DMS114 treated with DMSO at 0.1 percent for 48 hours (cell line): ENCODE measurements at regions not wholly inside any gene's neighbourhood (a gene's known extent, or its start where the extent isn't known, plus 50 kb on each side); places are given as distances from the start of the nearest gene placed in this dataset.

Source experiments
- DNase-seq: peaks from one replicate; lab custom pipeline; 2025; ENCODE audit not compliant: unreplicated experiment; lab: John Stamatoyannopoulos, UW

DNA sequence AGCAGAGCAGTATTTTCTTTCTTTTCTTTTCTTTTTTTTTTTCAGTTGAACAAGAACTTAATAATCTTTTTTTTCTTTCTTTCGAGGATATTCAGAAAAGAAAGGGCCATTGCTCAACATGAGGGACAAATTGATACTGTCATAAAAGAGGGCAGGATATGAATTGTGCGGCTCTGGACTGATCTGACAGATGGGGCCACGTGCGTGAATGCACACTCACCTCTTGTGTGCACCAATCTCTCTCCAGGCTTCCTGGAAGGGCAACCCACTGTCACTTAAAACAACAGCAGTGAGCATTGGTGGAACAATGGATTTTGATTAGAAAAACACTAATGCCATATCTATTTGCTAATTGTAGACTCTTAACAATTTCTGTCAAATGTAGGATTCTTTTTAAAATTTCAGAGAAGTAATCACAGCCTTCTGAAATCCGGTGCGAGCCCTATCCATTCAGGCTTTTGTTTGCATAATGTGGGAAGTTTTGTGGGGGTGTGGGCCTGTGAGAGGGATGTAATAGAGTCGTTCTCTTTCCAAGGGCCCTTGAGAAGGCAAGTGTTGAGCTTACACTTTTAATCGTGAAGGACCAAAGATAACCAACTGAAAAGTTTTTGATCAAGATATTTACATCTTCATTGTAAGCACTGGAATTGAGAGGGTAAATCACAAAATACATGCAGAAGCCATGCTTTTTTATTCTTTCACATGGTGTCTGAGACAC, 298.8 kb downstream of the SP3 start:
- no peak for DNase-seq

DNA sequence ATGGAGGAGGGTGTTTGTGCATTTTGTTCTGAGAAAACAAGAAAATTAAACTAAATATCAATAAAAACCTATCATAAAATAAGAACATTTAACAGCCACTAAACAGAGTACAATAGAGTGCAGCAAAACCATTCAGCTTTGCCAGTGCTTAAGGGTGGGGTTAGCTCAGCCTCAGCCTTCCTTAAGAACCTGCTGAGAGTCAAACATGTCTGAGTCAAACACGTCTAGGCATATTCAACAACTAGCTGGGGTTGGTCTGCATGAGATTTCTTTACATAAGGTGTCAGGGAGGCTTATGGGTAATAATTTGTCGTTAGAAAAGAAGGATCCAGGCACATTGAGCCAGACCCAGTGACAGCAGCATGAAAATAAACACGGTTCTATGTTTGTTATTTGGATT, 298.2 kb downstream of the SP3 start:
- no peak for DNase-seq

DNA sequence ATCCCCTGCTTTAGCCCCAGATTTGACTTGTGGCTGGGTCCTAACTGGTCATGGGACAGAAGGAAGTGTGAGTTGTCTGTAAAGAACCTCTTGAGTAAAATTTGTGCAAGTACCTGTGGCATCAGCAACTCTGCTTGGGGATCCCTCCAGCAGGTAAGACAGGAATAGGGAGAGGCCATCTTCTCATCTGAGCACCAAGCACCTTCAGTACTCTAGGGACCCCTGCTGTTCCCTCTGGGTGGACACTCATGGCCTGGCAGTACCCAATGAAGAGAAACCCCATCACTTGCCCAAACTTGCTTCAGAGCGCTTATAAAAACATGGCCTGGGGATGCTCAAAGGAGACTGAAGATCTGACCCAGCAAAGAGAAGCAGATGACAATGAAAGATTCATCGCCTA, 297.8 kb downstream of the SP3 start:
- DNase-seq, result no peak

DNA sequence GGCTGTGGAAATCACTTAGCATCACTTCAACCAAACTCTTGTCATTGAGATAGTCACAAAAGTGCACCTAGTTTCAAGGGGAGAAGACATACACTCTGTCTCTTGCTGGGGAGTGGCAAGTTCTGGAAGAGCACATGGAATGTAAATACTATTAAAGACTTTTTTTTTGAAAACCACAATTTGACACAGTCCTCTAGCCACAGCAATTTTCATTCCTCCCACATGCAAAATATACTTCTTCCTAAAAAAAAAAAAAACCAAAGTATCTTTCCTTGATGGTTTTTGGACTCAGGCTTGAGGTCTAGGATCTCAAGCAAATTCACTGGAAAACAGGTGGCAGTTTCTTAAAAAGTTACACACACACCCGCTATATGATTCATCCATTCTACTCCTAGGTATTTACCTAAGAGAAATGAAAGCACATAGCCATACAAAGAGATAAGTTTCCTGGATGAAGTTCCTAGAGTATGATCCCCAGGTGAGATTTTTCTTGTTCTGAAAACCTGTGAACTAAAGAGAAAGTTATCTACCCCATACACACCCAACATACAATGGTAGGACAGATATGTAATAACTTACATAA, 295.8 kb downstream of the SP3 start:
- no peak for DNase-seq

DNA sequence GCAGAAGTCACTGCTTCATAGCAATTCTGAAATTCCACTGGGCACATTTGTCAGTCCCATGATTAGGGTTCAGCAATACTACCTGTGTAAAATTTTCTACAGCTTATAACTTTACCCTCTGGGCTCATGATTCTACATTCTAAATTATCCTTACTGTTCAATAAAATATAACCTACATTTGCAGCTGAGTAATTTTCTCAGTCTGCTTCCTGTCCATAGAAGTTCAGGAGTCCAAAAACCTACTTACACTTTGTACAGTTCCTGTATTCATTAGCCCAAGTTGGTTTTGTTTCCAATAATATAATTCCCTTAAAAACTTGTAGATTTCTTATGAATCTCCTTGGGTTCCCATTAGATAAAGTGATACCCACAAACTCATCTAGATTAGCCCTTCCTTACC, 295.3 kb downstream of the SP3 start:
- no peak for DNase-seq

DNA sequence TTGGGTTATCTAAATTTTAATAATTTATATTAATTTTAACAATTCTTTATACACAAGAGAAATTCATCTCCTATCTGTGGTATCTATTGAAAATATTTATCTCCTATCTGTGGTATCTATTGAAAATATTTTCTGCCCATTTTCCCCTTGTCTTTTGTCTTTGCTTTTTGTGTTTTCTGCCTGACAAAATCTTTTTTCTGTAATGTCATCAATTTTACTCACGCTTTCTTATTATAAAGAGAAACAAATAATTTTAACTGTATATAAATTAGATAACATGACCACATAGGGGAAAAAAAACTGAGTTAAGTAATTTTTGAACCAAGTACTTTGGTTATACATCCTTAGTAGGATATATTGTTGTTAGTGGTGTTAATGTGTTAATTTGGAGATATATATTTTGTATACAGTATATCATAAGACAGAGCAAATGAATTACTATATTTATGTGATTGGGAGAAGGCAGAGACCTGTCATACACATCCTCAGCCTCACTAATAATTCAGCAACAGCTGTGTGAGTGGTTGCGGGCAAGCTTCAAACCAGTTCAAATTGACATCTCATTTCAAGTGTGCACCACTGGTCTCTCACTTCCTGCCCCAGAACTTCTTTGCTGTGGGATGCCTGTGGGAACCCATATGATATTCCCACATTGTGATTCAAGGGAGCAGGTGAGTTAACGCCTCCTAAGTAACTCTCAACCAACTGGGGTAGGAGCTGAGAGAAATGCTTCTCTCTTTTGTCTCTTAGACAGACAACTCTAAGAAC, 292.4 kb downstream of the SP3 start:
- DNase-seq, result no peak

DNA sequence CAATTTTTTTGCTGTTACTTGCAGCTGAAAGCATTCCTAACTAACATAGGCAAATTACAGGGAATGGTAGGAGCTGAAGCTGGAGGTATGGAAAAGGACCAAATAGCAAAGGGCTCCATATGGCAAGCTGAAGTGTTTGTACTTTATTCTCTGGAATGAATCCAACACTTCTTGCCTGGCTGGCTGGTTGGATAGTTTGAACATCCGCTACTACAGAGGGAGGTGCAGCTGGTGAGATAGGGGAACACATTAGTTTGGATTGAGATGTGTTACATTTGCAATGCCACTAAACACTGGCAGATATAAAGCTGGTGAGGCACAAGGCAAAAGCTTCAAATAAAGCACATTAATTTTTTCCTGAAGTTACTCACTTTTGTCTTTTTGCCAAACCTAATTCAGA, 291.5 kb downstream of the SP3 start:
- no peak for DNase-seq

DNA sequence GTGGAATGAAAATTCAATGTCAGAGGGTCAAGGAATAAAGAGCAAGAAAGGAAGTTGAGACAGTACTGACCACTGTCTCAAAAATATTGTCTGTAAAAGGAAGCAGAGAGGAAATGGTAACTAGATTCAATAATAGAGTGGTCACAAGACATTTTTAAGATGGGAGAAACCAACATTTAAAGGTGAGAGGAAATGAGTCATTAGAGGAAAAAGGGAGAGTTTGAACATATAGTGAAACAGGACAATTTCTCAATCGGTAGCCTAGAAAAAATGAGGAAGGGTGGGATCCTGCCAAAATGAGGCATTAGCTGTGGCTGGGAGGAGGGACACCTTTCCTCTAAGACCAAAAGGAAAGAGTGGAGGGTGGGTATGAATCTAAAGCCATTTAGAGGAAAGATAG, 288.5 kb downstream of the SP3 start:
- no peak for DNase-seq

DNA sequence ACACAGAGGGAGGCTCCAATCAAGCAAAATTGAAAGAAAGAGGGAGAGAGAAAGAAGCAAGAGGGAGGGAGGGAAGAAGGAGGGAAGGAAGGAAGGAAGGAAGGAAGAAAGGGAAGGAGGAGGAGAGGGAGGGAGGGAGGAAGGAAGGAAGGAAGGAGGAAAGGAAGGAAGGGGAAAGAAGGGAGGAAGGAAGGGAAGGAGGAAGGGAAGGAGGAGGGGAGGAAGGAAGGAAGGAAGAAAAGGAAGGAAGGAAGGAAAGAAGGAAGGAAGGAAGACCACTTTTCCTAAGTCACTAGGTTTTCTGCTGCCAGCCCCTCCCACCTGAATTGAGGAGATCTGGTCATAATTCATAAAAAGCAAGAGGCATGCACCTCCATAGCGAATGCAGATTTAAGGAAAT, 287.0 kb downstream of the SP3 start:
- no peak for DNase-seq

DNA sequence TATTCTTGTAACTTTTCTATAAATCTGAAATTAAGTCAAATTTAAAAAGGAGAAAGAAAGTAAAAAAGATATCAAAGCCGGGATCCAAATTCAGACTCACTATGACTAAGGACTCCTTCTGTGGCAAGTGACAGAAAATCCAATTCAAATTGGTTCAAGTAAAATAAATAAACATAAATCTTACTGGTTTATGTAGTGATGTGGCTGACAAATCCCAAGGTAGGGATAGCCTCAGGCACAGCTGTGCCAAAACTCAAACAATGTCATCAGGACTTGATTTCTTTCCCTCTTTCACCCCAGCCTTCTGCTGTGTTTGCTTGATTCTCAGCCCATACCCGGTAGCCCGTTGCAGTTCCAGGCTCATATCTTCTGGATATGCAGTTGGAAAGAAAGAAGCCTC, 284.6 kb downstream of the SP3 start:
- DNase-seq, result no peak

DNA sequence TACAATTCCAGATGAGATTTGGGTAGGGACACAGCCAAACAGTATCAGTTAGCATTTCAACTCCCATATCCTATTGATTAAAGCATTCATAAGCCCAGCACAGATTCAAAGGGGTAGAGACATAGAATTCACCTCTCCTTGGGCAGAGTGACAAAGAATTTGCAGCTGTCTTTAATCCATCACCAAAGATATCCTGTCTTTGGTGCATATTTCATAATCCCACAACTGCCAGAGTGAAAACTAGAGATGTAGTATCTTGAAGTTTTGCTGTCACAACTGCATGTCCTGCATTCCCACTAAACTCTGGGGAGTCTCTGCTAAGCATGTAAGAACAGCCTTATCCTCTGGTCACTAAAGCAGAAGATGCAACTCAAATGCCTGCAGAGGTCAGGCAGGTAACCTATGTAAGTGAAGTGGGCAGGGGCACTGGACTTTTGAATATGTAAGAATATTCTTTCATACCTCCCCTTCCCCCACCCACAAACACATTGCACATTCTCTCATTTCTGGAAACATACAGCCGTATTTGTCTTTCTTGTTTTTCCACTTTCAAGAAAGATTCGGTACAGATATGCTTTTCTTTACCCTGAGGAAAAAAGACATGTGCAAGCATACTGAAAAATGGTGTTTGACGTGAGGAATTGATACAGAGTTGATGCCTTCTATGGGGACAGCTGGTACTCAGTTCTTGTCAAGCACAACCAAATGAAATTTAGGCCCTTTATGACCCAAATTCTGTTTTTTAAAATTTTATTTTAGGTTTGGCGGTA, 283.1 kb downstream of the SP3 start:
- DNase-seq, result no peak

DNA sequence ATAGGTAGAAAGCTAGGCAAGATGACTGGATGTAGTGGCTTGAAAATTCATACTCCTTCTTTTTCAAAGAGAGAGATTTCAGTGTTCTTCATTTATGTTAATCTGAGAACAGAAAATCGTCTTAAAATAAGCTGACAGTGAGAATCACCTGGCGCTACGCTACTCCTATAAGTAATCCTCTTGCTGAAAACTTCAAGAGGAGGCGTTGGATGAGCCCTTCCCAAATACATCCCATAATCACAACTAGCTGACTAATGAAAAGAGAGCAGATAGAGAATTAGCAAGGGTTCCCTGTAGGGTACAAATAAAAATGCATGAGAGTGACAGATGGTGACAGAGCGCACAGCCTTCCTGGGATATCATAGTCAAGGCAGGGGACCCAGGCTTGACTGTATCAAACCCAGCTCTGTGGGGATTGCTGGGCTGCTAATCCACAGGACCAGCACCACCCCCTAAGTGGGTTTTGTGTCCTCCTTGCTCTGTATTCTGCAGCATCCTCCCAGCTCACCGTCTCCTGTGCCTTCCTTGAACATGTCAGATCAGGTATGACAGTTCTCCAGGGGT, 280.2 kb downstream of the SP3 start:
- DNase-seq, result no peak

DNA sequence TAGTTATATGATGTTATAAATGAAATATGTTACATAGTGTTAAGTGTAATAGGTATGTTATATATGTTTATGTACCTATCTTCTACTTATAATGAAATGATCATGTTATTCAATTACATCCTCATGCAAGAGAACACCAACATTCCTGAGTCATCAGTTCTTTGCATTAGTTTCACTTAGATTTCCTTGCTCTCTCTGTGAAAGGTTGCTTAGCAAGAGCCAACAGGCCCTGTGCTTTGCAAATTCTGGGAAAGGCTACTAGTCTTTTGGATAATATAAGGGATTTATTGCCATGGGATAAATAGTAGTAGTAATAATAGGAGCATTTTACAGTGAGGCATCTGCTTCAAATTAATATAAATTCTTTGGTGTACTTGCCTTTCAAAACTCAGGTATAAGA, 274.8 kb downstream of the SP3 start:
- DNase-seq, result no peak

DNA sequence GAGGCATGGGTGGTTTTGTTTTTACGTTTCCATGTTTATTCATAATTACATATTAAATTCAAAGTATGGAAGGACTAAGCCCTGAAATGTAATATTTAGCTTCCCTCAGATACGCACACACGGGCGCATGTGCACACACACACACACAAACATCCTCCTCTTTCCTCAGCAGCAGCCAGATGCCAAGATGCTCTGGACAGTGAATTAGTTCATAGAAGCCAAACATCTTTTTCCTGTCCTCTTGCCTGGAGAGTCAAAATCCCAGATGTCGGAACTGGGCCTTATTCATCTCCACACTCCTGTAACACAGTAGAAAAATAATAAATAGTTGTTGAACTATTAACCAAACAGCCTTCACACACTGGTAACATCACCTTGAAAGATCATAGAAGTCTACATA, 273.1 kb downstream of the SP3 start:
- no peak for DNase-seq

DNA sequence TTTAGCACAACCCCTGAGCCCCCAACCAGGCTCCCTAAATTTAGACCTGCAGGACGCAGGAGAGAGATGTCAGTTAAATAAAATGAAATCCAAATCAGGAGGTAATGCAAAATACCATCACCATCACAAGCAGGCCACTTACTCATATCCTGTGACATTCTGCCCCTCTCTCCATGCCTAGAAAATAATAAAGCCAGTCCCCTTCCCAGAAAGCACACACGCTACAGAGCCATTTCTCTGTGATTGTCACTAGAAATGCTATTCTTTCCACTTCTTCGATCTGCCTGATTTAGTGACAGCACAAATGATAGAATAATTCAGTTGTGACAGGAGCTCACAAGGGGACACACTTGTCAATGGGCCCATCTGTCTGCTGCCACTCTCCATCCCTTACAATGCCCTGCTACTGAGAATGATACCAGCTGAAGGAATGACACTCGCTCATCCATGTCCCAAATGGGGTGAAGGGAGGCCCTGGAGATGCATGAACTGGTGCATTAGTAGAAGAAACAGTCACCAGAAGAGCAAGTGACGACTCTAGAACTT, 272.1 kb downstream of the SP3 start:
- no peak for DNase-seq

DNA sequence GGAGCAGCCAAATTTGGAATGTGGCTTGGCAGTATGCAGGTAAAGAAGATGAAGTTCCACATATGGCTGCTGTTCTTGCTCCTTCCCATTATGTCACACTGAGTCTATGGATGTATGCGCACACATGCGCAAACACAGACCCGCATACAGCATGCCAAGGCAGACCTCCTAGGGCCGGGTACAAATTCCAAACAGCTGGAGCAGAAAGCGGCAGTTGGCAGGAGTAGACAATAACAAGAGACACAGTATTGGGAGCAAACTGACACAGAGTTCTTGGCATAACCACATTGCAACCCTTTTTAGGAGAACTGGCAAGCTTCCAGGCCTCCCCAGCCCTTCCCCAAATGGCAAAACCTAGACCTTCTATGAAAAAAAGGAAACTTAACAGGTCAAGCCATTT, 268.9 kb downstream of the SP3 start:
- DNase-seq, result no peak

DNA sequence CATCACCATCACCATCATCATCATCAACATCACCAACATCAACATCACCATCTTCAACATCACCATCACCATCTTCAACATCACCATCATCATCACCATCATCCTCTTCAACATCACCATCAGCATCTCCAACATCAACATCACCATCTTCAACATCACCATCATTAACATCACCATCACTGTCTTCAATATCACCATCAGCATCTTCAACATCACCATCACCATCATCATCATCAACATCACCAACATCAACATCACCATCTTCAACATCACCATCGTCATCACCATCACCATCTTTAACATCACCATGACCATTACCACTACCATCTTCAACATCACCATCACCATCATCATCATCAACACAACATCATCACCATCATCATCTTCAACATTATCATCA, 267.2 kb downstream of the SP3 start:
- DNase-seq, result no peak

DNA sequence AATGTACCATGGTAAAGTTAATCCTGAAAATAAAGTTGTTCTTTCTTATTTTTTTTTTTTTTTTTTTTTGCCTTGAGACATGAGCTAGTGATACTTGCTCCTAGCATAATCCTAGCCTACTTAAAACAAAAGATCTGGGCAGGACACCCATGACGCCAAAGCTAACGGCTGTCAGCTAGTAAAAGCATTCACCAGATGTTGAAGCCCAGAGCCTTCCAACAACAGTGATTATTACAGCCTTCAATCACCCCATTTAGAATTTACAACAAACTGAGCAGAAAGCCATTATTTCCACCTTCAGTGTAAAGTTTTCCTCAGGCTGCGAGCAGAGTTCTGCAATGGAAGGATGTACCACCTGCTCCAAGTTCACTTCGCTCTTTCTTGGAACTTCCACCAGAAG, 259.5 kb downstream of the SP3 start:
- no peak for DNase-seq

DNA sequence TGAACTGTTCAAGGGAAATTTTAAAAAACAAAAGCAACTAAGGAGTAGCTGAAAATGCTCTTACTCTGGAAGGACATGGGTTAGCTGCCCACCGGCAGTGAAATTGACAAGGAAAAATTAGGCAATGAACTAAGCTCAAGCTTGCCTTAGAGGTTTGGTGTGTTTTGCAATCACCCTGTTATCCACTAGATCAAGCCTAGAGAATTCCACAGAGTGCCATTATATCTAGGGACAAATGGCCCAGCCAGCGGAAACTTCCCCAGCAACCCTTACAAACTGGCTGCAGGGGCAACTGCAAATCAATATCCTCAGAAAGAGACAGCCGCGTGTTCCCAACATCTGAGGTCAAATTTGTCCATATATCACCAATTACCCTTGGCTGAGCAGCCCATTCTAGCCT, 258.2 kb downstream of the SP3 start:
- DNase-seq, result no peak

DNA sequence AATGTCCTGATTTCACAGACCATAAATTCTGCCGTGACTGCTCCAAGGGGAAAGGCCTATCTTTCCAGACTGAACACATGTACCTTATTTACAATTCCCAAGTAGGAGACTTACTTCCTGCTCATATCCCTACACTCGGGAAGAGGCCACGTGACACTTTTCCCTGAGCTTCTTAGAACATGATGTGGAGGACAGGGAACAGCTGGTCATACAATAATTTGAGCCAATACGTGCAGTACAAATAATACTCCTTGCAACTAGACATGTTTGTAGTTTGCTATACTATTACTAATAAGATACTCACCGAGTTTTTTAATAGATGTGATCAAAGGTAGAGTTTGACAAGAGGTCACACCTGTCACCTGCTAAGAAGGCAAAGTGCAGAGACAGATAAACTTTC, 256.4 kb downstream of the SP3 start:
- no peak for DNase-seq

DNA sequence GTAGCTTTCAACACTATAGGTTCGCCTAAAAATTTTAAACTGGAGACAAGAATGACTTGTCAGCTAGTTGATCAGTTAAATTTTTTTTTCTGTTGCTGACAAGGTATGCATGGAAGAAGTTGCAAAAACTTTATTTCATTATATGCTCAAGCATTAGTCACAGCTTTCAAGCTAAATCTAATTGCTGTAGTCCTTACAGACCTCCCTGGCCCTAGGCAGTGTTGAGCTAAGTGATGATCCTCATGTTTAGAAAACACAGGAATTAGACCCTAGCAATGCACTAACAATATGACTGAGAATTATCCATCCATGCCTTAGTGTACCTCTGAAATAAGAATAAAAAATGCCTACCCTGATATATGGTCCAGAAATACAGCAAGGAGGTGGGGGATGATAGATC, 253.4 kb downstream of the SP3 start:
- no peak for DNase-seq
